BJ (cell line): ENCODE measurements at regions not wholly inside any gene's neighbourhood (a gene's known extent, or its start where the extent isn't known, plus 50 kb on each side); places are given as distances from the start of the nearest gene placed in this dataset.

ENCODE experiments used
- CTCF ChIA-PET: fragments of 350-600 bp; formaldehyde crosslinking; extraction: SDS; loops from one replicate; lab custom pipeline; 2021; ENCODE audit warnings: antibody characterized with exemption, inconsistent platforms; lab: Yijun Ruan, JAX
- POLR2A ChIA-PET: fragments of 300-600 bp; sonication (Branson Sonifier 250); formaldehyde crosslinking; extraction: SDS; loops from one replicate; lab custom pipeline; 2021; ENCODE audit warnings: antibody characterized with exemption; lab: Charles Lee
- DNase-seq: peaks from one replicate; pipeline ENCODE4 v3.0.0-alpha.2; 2011; ENCODE audit warnings: low read depth
- H3K27me3 ChIP-seq: 2 replicates; pipeline ENCODE4 v1.6.0; 2011; ENCODE audit warnings: low read length; ENCODE audit not compliant: control insufficient read depth, insufficient read depth
- H3K36me3 ChIP-seq: 2 replicates; pipeline ENCODE4 v1.5.1; 2011; ENCODE audit warnings: low read length; ENCODE audit not compliant: control insufficient read depth, insufficient read depth
- H3K4me3 ChIP-seq: 2 replicates; pipeline ENCODE4 v1.5.1; 2011; ENCODE audit warnings: low read depth, mild to moderate bottlenecking, control low read depth, low read length
- CTCF ChIP-seq: IDR thresholded peaks from 2 replicates; pipeline ENCODE4 v1.5.1; 2011; ENCODE audit warnings: low read depth, mild to moderate bottlenecking, control low read depth, inconsistent platforms, low read length, moderate library complexity; ENCODE audit not compliant: insufficient read depth

GRCh38 chr3:11944052-11944673 lies 60.0 kb upstream of the SYN2 start:
- Histone ChIP-seq H3K27me3 (no peaks in the 10 kb centered on the region), H3K36me3 (no peaks in the 10 kb centered on the region), H3K4me3 (no peak overlapping the region)
- DNase-seq, result no peak
- CTCF ChIA-PET, result interaction anchor here (1.0 to 2.2 kb wide), 6 partner anchors 10 to 535 kb away, joined by 3 to 4 read pairs (median 3); no protein-coding TSS in a partner anchor
- peak; percentile 61 for TF ChIP-seq CTCF
- POLR2A ChIA-PET, result no interaction called here

- TF ChIP-seq CTCF, result no peak
- CTCF ChIA-PET, result no interaction called here
- POLR2A ChIA-PET, result no interaction called here
These were observed 55.9 kb upstream of the SYN2 start for GRCh38 chr3:11948331-11948730.

GRCh38 chr3:11948866-11949265 lies 55.3 kb upstream of the SYN2 start:
- DNase-seq, result no peak
- no peak overlapping the region for H3K4me3 ChIP-seq
- H3K36me3 ChIP-seq, result no peaks in the 10 kb centered on the region
- TF ChIP-seq CTCF, result no peak
- ChIA-PET POLR2A (no interaction called here), CTCF (interaction anchor here (0.8 kb wide), 1 partner anchor 30 kb away, joined by 3 read pairs; no protein-coding TSS in a partner anchor)
- no peaks in the 10 kb centered on the region for H3K27me3 ChIP-seq

More at GRCh38 chr3:11948331-11948730, 55.9 kb upstream of the SYN2 start:
- no peaks in the 10 kb centered on the region for H3K36me3 ChIP-seq
- no peak overlapping the region for H3K4me3 ChIP-seq
- no peak for DNase-seq
- H3K27me3 ChIP-seq, result no peaks in the 10 kb centered on the region

- POLR2A ChIA-PET, result no interaction called here
- Histone ChIP-seq H3K4me3 (no peak overlapping the region), H3K27me3 (no peaks in the 10 kb centered on the region), H3K36me3 (no peaks in the 10 kb centered on the region)
- TF ChIP-seq CTCF, result no peak
- CTCF ChIA-PET, result interaction anchor here (0.8 kb wide), 1 partner anchor 30 kb away, joined by 3 read pairs; no protein-coding TSS in a partner anchor
- DNase-seq, result no peak
These were observed 54.8 kb upstream of the SYN2 start for GRCh38 chr3:11949351-11949750.

GRCh38 chr3:11950576-11950975 lies 53.6 kb upstream of the SYN2 start:
- Histone ChIP-seq H3K4me3 (no peak overlapping the region), H3K36me3 (no peaks in the 10 kb centered on the region), H3K27me3 (no peaks in the 10 kb centered on the region)
- TF ChIP-seq CTCF, result no peak
- no peak for DNase-seq
- ChIA-PET CTCF (no interaction called here), POLR2A (no interaction called here)
